Ishikawa (cell line): ENCODE measurements at regions not wholly inside any gene's neighbourhood (a gene's known extent, or its start where the extent isn't known, plus 50 kb on each side); places are given as distances from the start of the nearest gene placed in this dataset.

ENCODE experiments used
- CEBPB ChIP-seq: IDR thresholded peaks from 2 replicates; pipeline ENCODE4 v1.6.1; 2012
- CREB1 ChIP-seq: IDR thresholded peaks from 2 replicates; pipeline ENCODE4 v1.6.1; 2012; ENCODE audit warnings: low read depth
- EGR1 ChIP-seq: IDR thresholded peaks from 2 replicates; pipeline ENCODE4 v1.6.1; 2012
- EP300 ChIP-seq: IDR thresholded peaks from 2 replicates; pipeline ENCODE4 v1.6.1; 2012; ENCODE audit warnings: borderline replicate concordance
- FOXM1 ChIP-seq: IDR thresholded peaks from 2 replicates; pipeline ENCODE4 v1.6.1; 2012; ENCODE audit warnings: low read depth, borderline replicate concordance
- MAX ChIP-seq: IDR thresholded peaks from 2 replicates; pipeline ENCODE4 v1.6.1; 2012
- NFIC ChIP-seq: IDR thresholded peaks from 2 replicates; pipeline ENCODE4 v1.6.1; 2012
- RAD21 ChIP-seq: IDR thresholded peaks from 2 replicates; pipeline ENCODE4 v1.6.1; 2012; ENCODE audit warnings: low read depth
- REST ChIP-seq: IDR thresholded peaks from 2 replicates; pipeline ENCODE4 v1.6.1; 2012; ENCODE audit warnings: low read depth, mild to moderate bottlenecking
- TAF1 ChIP-seq: IDR thresholded peaks from 2 replicates; pipeline ENCODE4 v1.6.1; 2012; ENCODE audit warnings: low read depth, mild to moderate bottlenecking
- TCF12 ChIP-seq: IDR thresholded peaks from 2 replicates; pipeline ENCODE4 v1.6.1; 2012; ENCODE audit warnings: low read depth
- TEAD4 ChIP-seq: IDR thresholded peaks from 2 replicates; pipeline ENCODE4 v1.6.1; 2012
- USF1 ChIP-seq: IDR thresholded peaks from 2 replicates; pipeline ENCODE4 v1.6.1; 2012
- YY1 ChIP-seq: IDR thresholded peaks from 2 replicates; pipeline ENCODE4 v1.6.1; 2012; ENCODE audit warnings: low read depth
- ZBTB7A ChIP-seq: IDR thresholded peaks from 2 replicates; pipeline ENCODE4 v1.6.1; 2012; ENCODE audit warnings: low read depth

GRCh38 chr15:95559875-95560394, 770.6 kb upstream of the NR2F2 start:
- no peak for TF ChIP-seq USF1
- no peak for TF ChIP-seq REST
- TF ChIP-seq CREB1 = no peak
- TF ChIP-seq CEBPB = no peak
- no peak for TF ChIP-seq TCF12
- TF ChIP-seq NFIC = no peak
- TF ChIP-seq ZBTB7A = no peak
- TF ChIP-seq TAF1 = no peak
- no peak for TF ChIP-seq YY1
- no peak for TF ChIP-seq FOXM1

- TF ChIP-seq RAD21 (no peak), USF1 (no peak), TAF1 (no peak), EP300 (no peak), REST (no peak), NFIC (no peak), TEAD4 (no peak), FOXM1 (no peak), CREB1 (no peak), TCF12 (no peak)
Measured at GRCh38 chr15:95561463-95561862, 769.0 kb upstream of the NR2F2 start.

- TF ChIP-seq MAX (no peak), TEAD4 (no peak), NFIC (no peak), EGR1 (no peak), TAF1 (no peak), REST (no peak), CEBPB (no peak), EP300 (no peak), YY1 (no peak), ZBTB7A (no peak), FOXM1 (no peak), RAD21 (no peak), TCF12 (no peak)
Measured at GRCh38 chr15:95563634-95564033, 766.9 kb upstream of the NR2F2 start.

- no peak for TF ChIP-seq TCF12
- no peak for TF ChIP-seq CEBPB
- TF ChIP-seq TEAD4 = no peak
- no peak for TF ChIP-seq ZBTB7A
- no peak for TF ChIP-seq MAX
- no peak for TF ChIP-seq YY1
- no peak for TF ChIP-seq REST
- no peak for TF ChIP-seq TAF1
- TF ChIP-seq CREB1 = no peak
- no peak for TF ChIP-seq EP300
- TF ChIP-seq FOXM1 = no peak
- no peak for TF ChIP-seq NFIC
- no peak for TF ChIP-seq USF1
- TF ChIP-seq RAD21 = no peak
Measured at GRCh38 chr15:95565016-95565600, 765.4 kb upstream of the NR2F2 start.
